Left lung (tissue), 4 donors: ENCODE measurements at regions not wholly inside any gene's neighbourhood (a gene's known extent, or its start where the extent isn't known, plus 50 kb on each side); places are given as distances from the start of the nearest gene placed in this dataset.

ENCODE experiments used
- ATAC-seq: fragments of 200-7000 bp; cut with Tn5 transposase; one replicate; pipeline ENCODE4 v1.9.1; 2020; ENCODE audit warnings: moderate library complexity
- DNase-seq, 4 donors: peaks; one replicate each; pipeline ENCODE4 v3.0.0-alpha.2; 2013 to 2020
- H3K27ac ChIP-seq, 2 donors: fragments of 200-600 bp; sonication (generic) in 1 of 2; one replicate each; pipeline versions ENCODE4 v1.5.0 to v1.8.0; 2020 to 2021
- H3K27me3 ChIP-seq, 2 donors: fragments of 200-600 bp; sonication (generic) in 1 of 2; one replicate each; pipeline versions ENCODE4 v1.5.0 to v1.8.0; 2020 to 2021
- H3K36me3 ChIP-seq, 2 donors: fragments of 200-600 bp; sonication (generic) in 1 of 2; one replicate each; pipeline versions ENCODE4 v1.5.0 to v1.8.0; 2020 to 2021
- H3K4me1 ChIP-seq, 2 donors: fragments of 200-600 bp; one replicate each; pipeline ENCODE4 v1.8.0; 2021
- H3K4me3 ChIP-seq, 2 donors: fragments of 200-600 bp; sonication (generic) in 1 of 2; one replicate each; pipeline versions ENCODE4 v1.5.0 to v1.8.0; 2020 to 2021; ENCODE audit warnings: mild to moderate bottlenecking in 1 of 2
- H3K9me3 ChIP-seq, 2 donors: fragments of 200-600 bp; sonication (generic) in 1 of 2; one replicate each; pipeline versions ENCODE4 v1.5.0 to v1.8.0; 2020 to 2021
- intact Hi-C, 2 donors: fragments of 100-400 bp; cut with DNase I; formaldehyde crosslinking; loops; one replicate each; pipeline versions ENCODE4 v1.11.2 to v1.14.2; 2022
- TF ChIP-seq, protein P1 (sequence below), 2 donors: fragments of 200-600 bp; sonication (generic) in 1 of 2; IDR thresholded peaks; one replicate each; pipeline versions ENCODE4 v1.5.0 to v1.8.0; 2021; ENCODE audit warnings: antibody characterized with exemption in 2 of 2
- donor health status: DM: no; HTN: yes; CAD: no.
- donor health status: DM: no; HTN: no; CAD: no.

DNA sequence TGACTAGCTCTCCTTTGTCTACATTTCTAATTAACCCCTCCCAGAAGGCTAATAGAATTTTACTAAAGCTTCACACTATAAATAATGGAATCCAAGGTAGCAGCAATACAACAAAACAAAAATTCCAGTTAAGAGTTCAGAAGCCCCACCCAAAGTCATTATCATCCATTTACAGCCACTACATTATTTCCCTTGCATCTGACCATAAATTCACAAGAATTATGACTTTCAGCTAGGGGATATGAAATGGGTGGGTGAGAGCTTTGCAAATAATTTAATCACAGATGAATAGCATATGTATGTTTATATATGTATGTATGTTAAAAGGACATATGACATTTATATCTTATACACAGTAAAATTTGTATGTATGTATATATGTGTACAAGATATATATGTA lies 65.3 kb upstream of the PTGDR start:
- H3K27me3 ChIP-seq, result no peaks in the 10 kb centered on the region
- H3K27ac ChIP-seq, result no peak overlapping the region
- DNase-seq (no peak), ATAC-seq (no peak)
- no peak overlapping the region for H3K4me3 ChIP-seq
- TF ChIP-seq, protein P1, sequence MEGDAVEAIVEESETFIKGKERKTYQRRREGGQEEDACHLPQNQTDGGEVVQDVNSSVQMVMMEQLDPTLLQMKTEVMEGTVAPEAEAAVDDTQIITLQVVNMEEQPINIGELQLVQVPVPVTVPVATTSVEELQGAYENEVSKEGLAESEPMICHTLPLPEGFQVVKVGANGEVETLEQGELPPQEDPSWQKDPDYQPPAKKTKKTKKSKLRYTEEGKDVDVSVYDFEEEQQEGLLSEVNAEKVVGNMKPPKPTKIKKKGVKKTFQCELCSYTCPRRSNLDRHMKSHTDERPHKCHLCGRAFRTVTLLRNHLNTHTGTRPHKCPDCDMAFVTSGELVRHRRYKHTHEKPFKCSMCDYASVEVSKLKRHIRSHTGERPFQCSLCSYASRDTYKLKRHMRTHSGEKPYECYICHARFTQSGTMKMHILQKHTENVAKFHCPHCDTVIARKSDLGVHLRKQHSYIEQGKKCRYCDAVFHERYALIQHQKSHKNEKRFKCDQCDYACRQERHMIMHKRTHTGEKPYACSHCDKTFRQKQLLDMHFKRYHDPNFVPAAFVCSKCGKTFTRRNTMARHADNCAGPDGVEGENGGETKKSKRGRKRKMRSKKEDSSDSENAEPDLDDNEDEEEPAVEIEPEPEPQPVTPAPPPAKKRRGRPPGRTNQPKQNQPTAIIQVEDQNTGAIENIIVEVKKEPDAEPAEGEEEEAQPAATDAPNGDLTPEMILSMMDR (IDR thresholded peaks at IDR 0.05), result no peak
- H3K36me3 ChIP-seq, result no peaks in the 10 kb centered on the region
- no peaks in the 10 kb centered on the region for H3K9me3 ChIP-seq
- H3K4me1 ChIP-seq, result no peaks in the 10 kb centered on the region
- intact Hi-C loops, result no loop called here

DNA sequence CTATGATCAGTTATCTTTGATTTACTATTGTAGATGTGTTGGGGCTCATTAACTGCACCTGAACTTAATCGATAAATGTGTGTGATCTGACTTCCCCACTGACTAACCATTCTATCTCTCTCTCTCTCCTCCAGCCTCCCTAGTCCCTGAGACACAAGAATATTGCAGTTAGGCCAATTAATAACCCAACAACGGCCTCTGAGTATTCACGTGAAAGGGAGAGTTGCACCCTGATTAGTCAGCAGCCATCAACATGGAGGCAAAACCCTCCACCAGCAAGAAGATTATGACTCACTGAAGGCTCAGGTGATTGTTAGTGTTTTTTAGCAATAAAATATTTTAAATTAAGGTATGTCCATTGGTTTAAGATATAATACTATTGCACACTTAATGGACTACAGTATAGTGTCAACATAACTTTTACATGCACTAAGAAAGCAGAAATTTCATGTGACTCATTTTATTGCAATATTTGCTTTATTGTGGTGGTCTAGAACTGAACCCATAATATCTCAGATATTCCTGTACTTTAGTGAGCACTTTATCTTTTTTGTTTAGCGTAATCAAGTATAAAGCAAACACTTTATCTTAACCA lies 77.1 kb upstream of the PTGDR start:
- DNase-seq (no peak), ATAC-seq (no peak)
- no peaks in the 10 kb centered on the region for H3K27me3 ChIP-seq
- intact Hi-C loops, result no loop called here
- no peaks in the 10 kb centered on the region for H3K4me1 ChIP-seq
- no peaks in the 10 kb centered on the region for H3K36me3 ChIP-seq
- no peak overlapping the region for H3K27ac ChIP-seq
- no peaks in the 10 kb centered on the region for H3K9me3 ChIP-seq
- TF ChIP-seq, protein P1 (IDR thresholded peaks at IDR 0.05), result no peak
- no peak overlapping the region for H3K4me3 ChIP-seq

DNA sequence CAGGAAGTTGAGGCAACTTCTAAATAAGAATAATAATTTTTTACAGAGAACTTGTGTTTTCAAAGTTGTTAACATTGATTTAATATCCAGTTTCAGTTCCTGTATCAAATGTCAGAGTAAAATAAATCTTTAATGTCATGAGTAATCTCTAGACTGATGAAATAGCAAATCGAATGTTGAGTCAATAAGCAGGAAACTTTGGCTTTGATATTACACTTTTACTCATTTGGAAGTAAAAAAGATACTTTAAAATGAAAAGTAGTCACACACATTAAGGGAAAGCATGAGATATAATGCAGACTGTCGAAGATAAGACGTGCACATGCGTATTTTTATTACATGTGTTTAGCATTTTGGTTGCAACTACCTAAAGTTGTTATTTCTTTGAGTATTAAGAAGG lies 78.2 kb upstream of the PTGDR start:
- no peak for ATAC-seq
- no peak for DNase-seq
- intact Hi-C loops, result no loop called here
- Histone ChIP-seq H3K27ac (no peak overlapping the region), H3K4me1 (no peaks in the 10 kb centered on the region), H3K36me3 (no peaks in the 10 kb centered on the region), H3K27me3 (no peaks in the 10 kb centered on the region), H3K4me3 (no peak overlapping the region), H3K9me3 (no peaks in the 10 kb centered on the region)
- TF ChIP-seq, protein P1 (IDR thresholded peaks at IDR 0.05), result no peak

DNA sequence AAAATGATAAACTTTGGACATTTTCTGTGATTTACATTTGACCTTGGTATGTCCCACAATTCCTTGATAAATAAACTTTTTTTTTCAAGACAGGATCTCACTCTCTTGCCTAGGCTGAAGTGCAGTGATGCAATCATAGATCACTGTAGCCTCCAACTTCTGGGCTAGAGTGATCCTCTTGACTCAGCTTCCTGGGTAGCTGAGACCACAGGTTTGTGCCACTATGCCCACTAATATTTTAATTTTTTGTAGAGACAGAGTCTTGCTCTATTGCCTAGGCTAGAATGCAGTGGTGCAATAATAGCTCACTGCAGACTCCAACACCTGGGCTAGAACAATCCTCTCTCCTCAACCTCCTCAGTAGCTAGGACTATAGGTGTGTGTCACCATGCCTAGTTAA lies 79.1 kb upstream of the PTGDR start:
- TF ChIP-seq, protein P1 (IDR thresholded peaks at IDR 0.05), result no peak
- H3K4me1 ChIP-seq, result no peaks in the 10 kb centered on the region
- ATAC-seq, result no peak
- no peak overlapping the region for H3K27ac ChIP-seq
- no peaks in the 10 kb centered on the region for H3K36me3 ChIP-seq
- no peaks in the 10 kb centered on the region for H3K9me3 ChIP-seq
- intact Hi-C loops, result no loop called here
- H3K27me3 ChIP-seq, result no peaks in the 10 kb centered on the region
- DNase-seq, result no peak
- no peak overlapping the region for H3K4me3 ChIP-seq

DNA sequence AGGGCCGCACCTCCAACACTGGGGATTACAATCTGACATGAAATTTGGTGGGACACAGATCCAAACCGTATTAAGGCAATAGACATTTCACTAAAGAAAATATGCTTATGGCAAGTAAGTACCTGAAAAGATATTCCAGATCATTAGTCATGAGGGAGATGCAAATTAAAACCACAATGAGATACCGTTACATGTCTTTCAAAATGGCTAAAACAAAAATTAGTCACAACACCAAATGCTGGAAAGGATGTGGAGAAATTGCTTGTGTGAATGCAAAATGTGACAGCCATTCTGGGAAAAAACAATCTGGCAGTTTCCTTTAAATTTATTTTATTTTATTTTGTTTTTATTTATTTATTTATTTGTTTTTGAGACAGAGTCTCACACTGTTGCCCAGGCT lies 82.3 kb upstream of the PTGDR start:
- intact Hi-C loops, result no loop called here
- TF ChIP-seq, protein P1 (IDR thresholded peaks at IDR 0.05), result no peak
- no peaks in the 10 kb centered on the region for H3K36me3 ChIP-seq
- no peak for DNase-seq
- no peak for ATAC-seq
- no peaks in the 10 kb centered on the region for H3K27me3 ChIP-seq
- H3K9me3 ChIP-seq, result no peaks in the 10 kb centered on the region
- H3K4me1 ChIP-seq, result no peaks in the 10 kb centered on the region
- no peak overlapping the region for H3K27ac ChIP-seq
- H3K4me3 ChIP-seq, result no peak overlapping the region
